BE2C (cell line): ENCODE measurements at regions not wholly inside any gene's neighbourhood (a gene's known extent, or its start where the extent isn't known, plus 50 kb on each side); places are given as distances from the start of the nearest gene placed in this dataset.

ENCODE experiments used
- DNase-seq: peaks from one replicate; pipeline ENCODE4 v3.0.0-alpha.2; 2020
- H3K27me3 ChIP-seq: fragments of 250-450 bp; sonication (Bioruptor Pico); 2 replicates; pipeline ENCODE4 v1.5.1; 2020; ENCODE audit warnings: mild to moderate bottlenecking
- H3K36me3 ChIP-seq: fragments of 250-450 bp; sonication (Bioruptor Pico); 2 replicates; pipeline ENCODE4 v1.5.1; 2020; ENCODE audit warnings: mild to moderate bottlenecking
- H3K4me1 ChIP-seq: fragments of 250-450 bp; sonication (Bioruptor Pico); 2 replicates; pipeline ENCODE4 v1.5.1; 2020
- H3K4me3 ChIP-seq: 2 replicates; pipeline ENCODE4 v1.5.1; 2011; ENCODE audit warnings: low read depth, low read length
- H3K9me3 ChIP-seq: fragments of 250-450 bp; sonication (Bioruptor Pico); 2 replicates; pipeline ENCODE4 v1.5.1; 2020
- CTCF ChIP-seq: IDR thresholded peaks from 2 replicates; pipeline ENCODE4 v1.5.1; 2012; ENCODE audit warnings: mild to moderate bottlenecking, low read depth, low read length

- Histone ChIP-seq H3K4me1 (no peaks in the 10 kb centered on the region), H3K9me3 (no peaks in the 10 kb centered on the region), H3K36me3 (no peaks in the 10 kb centered on the region), H3K4me3 (no peak overlapping the region), H3K27me3 (no peaks in the 10 kb centered on the region)
- no peak for TF ChIP-seq CTCF
- DNase-seq, result no peak
These were observed 981.4 kb downstream of the TMEM182 start for GRCh38 chr2:103743195-103743594.

DNA sequence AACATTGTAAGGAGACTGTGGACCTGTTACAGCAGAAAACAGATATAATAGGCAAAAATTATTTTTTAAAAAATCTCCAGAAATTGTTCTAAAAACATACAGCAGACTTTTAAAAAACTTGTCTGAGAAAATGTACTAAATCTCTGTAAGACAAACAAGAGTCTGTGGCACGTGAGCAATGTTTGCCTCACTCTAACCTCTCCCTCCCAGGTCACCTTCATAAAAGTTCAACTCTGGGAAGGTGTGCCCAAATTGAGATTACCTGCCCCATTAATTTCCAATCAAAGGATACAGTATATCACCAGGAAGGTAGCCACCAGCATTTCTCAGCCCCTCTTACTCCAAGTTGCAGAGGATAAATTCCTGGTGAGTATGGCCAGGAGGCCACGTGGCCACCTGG, 992.7 kb downstream of the TMEM182 start:
- TF ChIP-seq CTCF, result no peak
- Histone ChIP-seq H3K27me3 (no peaks in the 10 kb centered on the region), H3K4me3 (no peak overlapping the region), H3K9me3 (no peaks in the 10 kb centered on the region), H3K4me1 (no peaks in the 10 kb centered on the region), H3K36me3 (no peaks in the 10 kb centered on the region)
- no peak for DNase-seq

DNA sequence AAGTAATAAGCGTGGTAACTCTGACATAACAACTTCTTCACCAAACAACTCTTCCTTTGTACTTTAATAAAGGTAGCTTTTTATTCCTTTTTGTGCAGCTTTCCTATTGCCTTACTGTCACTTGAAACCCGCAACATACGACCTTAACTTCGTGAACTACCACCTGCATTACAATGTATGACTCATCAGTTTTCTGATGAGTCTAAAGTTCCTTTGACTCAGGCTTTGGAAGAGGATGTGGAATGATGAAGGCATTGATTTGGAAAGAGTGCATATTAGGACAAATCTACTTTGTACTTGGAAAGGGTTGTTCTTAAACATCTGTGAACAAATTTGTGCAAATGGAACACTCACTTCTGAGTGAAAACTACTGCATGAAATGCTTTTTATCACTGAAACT, 1012.1 kb downstream of the TMEM182 start:
- no peak for TF ChIP-seq CTCF
- H3K9me3 ChIP-seq, result no peaks in the 10 kb centered on the region
- no peak for DNase-seq
- no peaks in the 10 kb centered on the region for H3K36me3 ChIP-seq
- H3K4me3 ChIP-seq, result no peak overlapping the region
- no peaks in the 10 kb centered on the region for H3K27me3 ChIP-seq
- no peaks in the 10 kb centered on the region for H3K4me1 ChIP-seq

DNA sequence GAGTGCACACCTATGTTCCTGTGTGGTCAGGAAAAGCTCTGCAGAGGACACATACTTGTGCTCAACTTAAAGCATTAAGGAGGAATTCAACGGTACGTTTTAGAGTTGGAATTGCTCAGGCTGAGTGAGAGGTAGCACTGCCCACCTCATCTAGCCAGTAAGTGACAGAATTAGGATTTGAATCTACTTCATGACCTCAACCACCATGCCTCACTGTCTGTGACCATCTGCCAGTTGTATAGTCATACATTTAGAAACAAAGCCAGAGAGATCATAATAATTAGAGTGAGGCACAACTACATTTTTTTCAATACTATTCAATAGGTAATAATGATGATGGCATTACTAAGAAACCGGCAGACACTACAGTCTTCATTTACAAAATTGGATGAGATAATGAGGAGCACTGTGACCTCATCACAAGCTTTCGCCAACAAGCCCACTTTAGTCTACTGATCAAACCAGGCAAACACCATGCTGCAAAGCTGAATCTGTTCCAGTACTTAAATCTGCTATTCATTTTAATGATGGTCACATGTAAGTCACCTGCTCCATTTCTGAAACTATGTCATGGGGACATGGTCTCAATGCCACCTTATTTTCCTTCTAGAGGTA, 1018.4 kb downstream of the TMEM182 start:
- no peak for DNase-seq
- Histone ChIP-seq H3K27me3 (no peaks in the 10 kb centered on the region), H3K9me3 (no peaks in the 10 kb centered on the region), H3K36me3 (no peaks in the 10 kb centered on the region), H3K4me1 (no peaks in the 10 kb centered on the region), H3K4me3 (no peak overlapping the region)
- TF ChIP-seq CTCF, result no peak

GRCh38 chr2:103781313-103781712, 1019.5 kb downstream of the TMEM182 start:
- H3K9me3 ChIP-seq, result no peaks in the 10 kb centered on the region
- H3K36me3 ChIP-seq, result no peaks in the 10 kb centered on the region
- no peak overlapping the region for H3K4me3 ChIP-seq
- DNase-seq, result no peak
- H3K4me1 ChIP-seq, result no peaks in the 10 kb centered on the region
- no peaks in the 10 kb centered on the region for H3K27me3 ChIP-seq
- no peak for TF ChIP-seq CTCF

DNA sequence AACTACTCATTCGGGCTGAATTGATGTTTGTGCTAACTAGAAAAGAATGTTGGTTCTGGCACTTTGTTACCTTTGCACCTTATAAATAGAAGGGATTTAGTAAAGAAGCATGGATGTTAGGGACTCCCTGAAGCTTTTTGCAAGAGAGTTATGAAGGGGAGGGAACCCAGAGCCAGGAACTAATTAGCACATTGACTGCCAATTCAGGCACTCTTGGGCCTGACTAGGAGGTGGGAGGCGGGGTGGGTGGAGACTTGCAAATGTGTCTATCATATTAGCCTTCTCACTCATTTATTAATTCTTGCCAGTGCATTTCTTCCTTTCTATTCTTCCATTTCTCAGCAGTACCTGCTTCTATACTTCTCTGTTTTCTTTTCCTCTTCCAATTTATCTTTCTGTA, 1022.4 kb downstream of the TMEM182 start:
- Histone ChIP-seq H3K27me3 (no peaks in the 10 kb centered on the region), H3K4me1 (no peaks in the 10 kb centered on the region), H3K9me3 (no peaks in the 10 kb centered on the region), H3K36me3 (no peaks in the 10 kb centered on the region), H3K4me3 (no peak overlapping the region)
- no peak for TF ChIP-seq CTCF
- no peak for DNase-seq
